ENCODE measurements at regions not wholly inside any gene's neighbourhood (a gene's known extent, or its start where the extent isn't known, plus 50 kb on each side); places are given as distances from the start of the nearest gene placed in this dataset.

GRCh38 chr18:45251236-45251635 lies 364.0 kb upstream of the SLC14A2 start:
- Histone ChIP-seq H3K4me1 (no peaks in the 10 kb centered on the region), H3K9ac (ENCODE audit: low read depth in 2 of 2, low read length in 2 of 2) (no peak overlapping the region), H3K27me3 (no peaks in the 10 kb centered on the region), H3K27ac (no peak overlapping the region), H3K36me3 (no peaks in the 10 kb centered on the region), H3K4me3 (no peak overlapping the region), H3K9me3 (no peaks in the 10 kb centered on the region)
- no peak for TF ChIP-seq CTCF (IDR thresholded peaks at IDR 0.05)
- intact Hi-C loops (cut with DNase I) = no loop called here
- no peak for DNase-seq

GRCh38 chr18:45252474-45252873 lies 362.8 kb upstream of the SLC14A2 start:
- no peak overlapping the region for H3K9ac ChIP-seq (ENCODE audit: low read depth in 2 of 2, low read length in 2 of 2)
- H3K36me3 ChIP-seq = no peaks in the 10 kb centered on the region
- H3K27ac ChIP-seq = no peak overlapping the region
- intact Hi-C loops (cut with DNase I) = no loop called here
- no peak for TF ChIP-seq CTCF (IDR thresholded peaks at IDR 0.05)
- no peak for DNase-seq
- no peaks in the 10 kb centered on the region for H3K9me3 ChIP-seq
- H3K27me3 ChIP-seq = no peaks in the 10 kb centered on the region
- H3K4me3 ChIP-seq = no peak overlapping the region
- no peaks in the 10 kb centered on the region for H3K4me1 ChIP-seq

- intact Hi-C loops (cut with DNase I) = no loop called here
- Histone ChIP-seq H3K9ac (ENCODE audit: low read depth in 2 of 2, low read length in 2 of 2) (no peak overlapping the region), H3K36me3 (no peaks in the 10 kb centered on the region), H3K9me3 (no peaks in the 10 kb centered on the region), H3K27me3 (no peaks in the 10 kb centered on the region), H3K4me3 (no peak overlapping the region), H3K4me1 (no peaks in the 10 kb centered on the region), H3K27ac (no peak overlapping the region)
- no peak for DNase-seq
- TF ChIP-seq CTCF (IDR thresholded peaks at IDR 0.05) = no peak
Measured at GRCh38 chr18:45253056-45253565, 362.2 kb upstream of the SLC14A2 start.

- no peaks in the 10 kb centered on the region for H3K4me1 ChIP-seq
- H3K9me3 ChIP-seq = no peaks in the 10 kb centered on the region
- no peak for TF ChIP-seq CTCF (IDR thresholded peaks at IDR 0.05)
- no peaks in the 10 kb centered on the region for H3K36me3 ChIP-seq
- intact Hi-C loops (cut with DNase I) = no loop called here
- H3K4me3 ChIP-seq = no peak overlapping the region
- H3K27me3 ChIP-seq = no peaks in the 10 kb centered on the region
- no peak overlapping the region for H3K27ac ChIP-seq
- no peak overlapping the region for H3K9ac ChIP-seq (ENCODE audit: low read depth in 2 of 2, low read length in 2 of 2)
- DNase-seq = no peak
Measured at GRCh38 chr18:45253973-45254708, 361.1 kb upstream of the SLC14A2 start.

- Histone ChIP-seq H3K4me3 (no peak overlapping the region), H3K27me3 (no peaks in the 10 kb centered on the region), H3K9ac (ENCODE audit: low read depth in 2 of 2, low read length in 2 of 2) (no peak overlapping the region), H3K36me3 (no peaks in the 10 kb centered on the region), H3K4me1 (no peaks in the 10 kb centered on the region), H3K9me3 (no peaks in the 10 kb centered on the region), H3K27ac (peak overlapping the region; percentile 14)
- no peak for TF ChIP-seq CTCF (IDR thresholded peaks at IDR 0.05)
- no peak for DNase-seq
- intact Hi-C loops (cut with DNase I) = no loop called here
Measured at GRCh38 chr18:45254709-45255082, 360.6 kb upstream of the SLC14A2 start.
